D721Med (cell line): ENCODE measurements at regions not wholly inside any gene's neighbourhood (a gene's known extent, or its start where the extent isn't known, plus 50 kb on each side); places are given as distances from the start of the nearest gene placed in this dataset.
"Not testable (repeated sequence)": the region's sequence is repeated elsewhere in the genome, so short reads cannot be mapped to it uniquely, and the experiment has no call there.

ENCODE experiments used
- DNase-seq: peaks from one replicate; pipeline ENCODE4 v3.0.0; 2011; ENCODE audit warnings: low spot score; ENCODE audit not compliant: insufficient read length
- FAIRE-seq: peaks from 2 replicates; lab custom pipeline; 2011; peaks lifted over from hg19 to GRCh38; lab: Jason Lieb, UNC
- TF ChIP-seq, protein P1 (sequence below): IDR thresholded peaks from 2 replicates; pipeline ENCODE4 v1.5.1; 2012; ENCODE audit warnings: mild to moderate bottlenecking, control low read depth; ENCODE audit not compliant: insufficient read depth; ENCODE audit errors: missing control alignments

DNA sequence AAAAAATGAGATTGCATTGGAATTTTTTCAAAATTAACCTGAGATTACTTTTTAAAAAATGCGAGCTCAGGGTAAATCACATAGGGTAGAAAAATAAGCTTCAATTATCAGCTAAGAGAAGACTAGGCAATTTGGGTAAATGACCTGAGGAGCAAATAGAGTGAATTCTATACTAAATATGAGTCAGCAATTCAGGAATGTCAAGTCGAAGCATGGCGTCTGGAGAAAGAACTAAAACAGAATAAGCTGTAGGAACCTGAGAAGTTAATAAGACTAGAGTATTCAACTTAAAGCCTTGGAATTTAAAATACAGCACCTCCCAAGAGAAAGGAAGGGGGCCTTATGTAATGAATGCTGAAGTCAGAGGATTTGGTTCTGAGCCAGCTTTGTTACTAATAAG is 487.0 kb downstream of the SUCLG1 start:
- FAIRE-seq: no peak
- DNase-seq: no peak
- TF ChIP-seq, protein P1, sequence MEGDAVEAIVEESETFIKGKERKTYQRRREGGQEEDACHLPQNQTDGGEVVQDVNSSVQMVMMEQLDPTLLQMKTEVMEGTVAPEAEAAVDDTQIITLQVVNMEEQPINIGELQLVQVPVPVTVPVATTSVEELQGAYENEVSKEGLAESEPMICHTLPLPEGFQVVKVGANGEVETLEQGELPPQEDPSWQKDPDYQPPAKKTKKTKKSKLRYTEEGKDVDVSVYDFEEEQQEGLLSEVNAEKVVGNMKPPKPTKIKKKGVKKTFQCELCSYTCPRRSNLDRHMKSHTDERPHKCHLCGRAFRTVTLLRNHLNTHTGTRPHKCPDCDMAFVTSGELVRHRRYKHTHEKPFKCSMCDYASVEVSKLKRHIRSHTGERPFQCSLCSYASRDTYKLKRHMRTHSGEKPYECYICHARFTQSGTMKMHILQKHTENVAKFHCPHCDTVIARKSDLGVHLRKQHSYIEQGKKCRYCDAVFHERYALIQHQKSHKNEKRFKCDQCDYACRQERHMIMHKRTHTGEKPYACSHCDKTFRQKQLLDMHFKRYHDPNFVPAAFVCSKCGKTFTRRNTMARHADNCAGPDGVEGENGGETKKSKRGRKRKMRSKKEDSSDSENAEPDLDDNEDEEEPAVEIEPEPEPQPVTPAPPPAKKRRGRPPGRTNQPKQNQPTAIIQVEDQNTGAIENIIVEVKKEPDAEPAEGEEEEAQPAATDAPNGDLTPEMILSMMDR: no peak

DNA sequence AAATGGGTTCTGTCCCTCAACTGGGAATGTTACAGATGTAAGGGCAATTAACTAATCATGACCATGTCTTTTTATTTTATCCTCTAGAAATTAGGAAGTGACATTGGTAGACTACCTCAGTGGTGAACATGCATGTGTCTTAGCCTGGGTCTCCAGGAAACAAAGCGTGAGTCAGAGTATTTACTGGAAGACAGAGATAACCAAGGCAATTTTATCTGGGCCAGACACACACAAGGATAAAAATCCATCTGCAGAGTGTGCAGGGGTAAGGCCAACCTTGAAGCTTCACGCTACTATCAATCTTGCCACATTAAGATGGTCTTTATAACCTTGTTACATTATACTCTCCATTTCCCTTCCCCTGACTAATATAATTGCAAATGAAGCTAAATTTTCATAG is 487.5 kb downstream of the SUCLG1 start:
- FAIRE-seq (no peak), DNase-seq (no peak)
- TF ChIP-seq, protein P1: no peak

DNA sequence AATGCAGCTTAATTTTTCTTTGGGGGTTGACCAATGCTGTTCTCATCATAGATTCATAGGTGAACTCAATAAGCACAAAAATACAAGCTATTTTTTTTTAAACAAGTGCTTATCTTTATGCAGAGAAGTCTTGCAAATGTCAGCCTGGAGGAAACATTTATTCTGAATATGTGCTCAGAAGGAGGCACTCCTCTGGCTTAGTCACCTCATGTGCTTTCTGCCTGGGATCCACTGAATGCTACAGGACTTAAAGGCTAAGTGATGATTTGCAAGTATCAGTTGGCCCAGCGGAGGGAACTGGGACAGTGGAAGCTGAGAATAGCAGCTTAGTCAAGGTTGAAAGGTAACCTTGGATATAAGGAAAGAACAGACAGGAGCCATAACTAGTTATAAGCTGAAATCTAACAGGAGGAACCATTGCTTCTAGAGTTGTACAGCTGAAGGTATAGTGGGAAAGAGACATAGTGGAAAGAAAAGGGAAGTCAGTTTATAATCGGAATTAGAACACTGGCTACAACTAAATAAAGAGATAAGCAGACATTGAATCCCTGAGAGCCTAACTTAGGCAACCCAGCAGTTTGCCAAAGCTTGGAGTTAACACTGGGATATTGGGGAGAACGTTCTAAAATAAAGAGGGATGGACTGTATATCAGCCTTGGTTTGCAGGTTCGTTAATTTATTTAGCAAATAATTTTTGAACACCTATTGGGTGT is 488.7 kb downstream of the SUCLG1 start:
- TF ChIP-seq, protein P1: no peak
- FAIRE-seq (no peak), DNase-seq (no peak)

DNA sequence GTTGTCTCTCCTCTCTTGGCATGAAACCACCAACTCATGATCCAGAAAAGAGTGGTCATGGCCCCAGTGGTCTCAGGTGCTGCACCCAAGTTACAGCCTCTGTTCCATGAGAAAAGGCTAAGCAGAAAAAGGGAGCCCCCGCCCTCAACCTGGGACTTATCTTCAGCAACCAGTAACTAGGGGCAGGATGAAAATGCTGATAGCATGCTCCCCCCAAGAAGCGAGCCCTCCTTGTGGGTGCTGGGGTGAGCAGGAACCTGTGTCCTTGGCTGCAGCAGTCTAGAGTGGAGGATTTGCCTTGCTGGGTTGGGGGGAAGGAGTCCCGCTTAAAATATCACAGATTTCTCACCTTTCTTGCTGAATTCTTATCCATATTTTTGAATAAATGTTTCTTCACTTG is 490.0 kb downstream of the SUCLG1 start:
- no peak for DNase-seq
- FAIRE-seq: no peak
- TF ChIP-seq, protein P1: no peak

DNA sequence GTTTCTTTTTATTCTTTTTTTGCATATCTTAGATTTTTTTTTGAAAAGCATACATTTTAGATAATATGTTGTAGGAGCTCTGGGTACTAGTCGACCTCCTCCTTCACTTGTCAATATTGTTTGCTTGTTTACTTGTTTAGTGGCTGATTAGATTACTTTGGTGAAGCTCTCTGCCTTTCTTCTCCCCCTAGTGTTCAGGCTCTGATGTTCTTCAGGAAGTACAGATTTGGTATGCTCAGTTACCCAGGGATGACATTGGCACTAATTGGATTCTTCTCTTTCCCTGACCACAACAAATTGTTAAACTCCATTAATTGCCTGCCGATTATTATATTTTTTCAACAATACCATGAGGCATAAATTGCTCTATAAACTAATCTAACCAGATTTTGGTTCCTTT is 491.2 kb downstream of the SUCLG1 start:
- DNase-seq (no peak), FAIRE-seq (no peak)
- TF ChIP-seq, protein P1: no peak

DNA sequence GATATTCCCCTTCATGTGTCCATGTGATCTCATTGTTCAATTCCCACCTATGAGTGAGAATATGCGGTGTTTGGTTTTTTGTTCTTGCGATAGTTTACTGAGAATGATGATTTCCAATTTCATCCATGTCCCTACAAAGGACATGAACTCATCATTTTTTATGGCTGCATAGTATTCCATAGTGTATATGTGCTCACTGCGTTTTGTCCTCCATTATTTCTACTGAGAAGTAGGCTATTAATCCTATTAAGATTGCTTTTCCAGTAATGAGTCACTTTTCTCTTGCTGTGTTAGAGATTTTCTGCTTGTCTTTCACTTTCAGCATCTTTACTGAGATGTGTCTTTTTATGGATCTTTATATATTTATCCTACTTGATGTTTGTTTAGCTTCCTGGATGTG is 492.1 kb downstream of the SUCLG1 start:
- not testable (repeated sequence) for FAIRE-seq, DNase-seq

DNA sequence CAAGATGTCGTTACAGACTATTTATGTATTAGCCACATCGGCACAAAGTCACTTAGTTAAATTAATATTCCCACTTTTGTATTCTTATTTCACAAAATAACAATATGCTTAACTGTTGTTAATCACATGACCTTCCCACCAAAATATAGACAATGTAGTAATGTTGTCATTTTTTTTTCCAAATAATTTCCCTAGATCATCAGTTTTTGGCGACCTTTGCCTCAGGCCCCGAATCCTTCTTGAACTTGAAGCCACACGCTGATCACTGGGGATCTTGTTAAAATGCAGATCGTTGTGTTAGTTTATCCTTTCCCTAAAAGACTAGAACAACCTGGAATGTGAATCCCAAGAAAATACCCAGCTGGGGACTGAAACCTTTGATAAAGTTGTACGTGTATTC is 497.6 kb downstream of the SUCLG1 start:
- TF ChIP-seq, protein P1: no peak
- FAIRE-seq (no peak), DNase-seq (no peak)

DNA sequence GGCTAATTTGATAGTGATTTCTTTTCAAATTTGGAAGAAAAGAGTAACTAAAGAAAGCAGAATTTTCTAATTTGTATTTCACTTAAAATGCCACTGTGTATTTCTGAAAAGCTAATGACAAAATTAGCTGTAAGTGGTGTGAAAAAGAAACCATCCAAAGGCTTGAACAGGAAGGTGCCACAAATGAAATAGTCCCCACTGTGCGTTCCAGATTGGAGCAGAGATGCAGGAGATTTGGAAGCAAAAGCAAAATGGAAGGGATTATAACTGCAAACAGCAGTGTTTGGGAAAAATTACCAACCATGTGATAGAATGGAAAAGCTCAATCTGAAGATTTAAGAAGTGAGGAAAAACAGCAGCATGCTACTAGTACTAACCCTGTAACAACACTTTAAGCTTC is 498.7 kb downstream of the SUCLG1 start:
- FAIRE-seq: no peak
- TF ChIP-seq, protein P1: no peak
- no peak for DNase-seq
